HCEC 1CT (cell line): ENCODE measurements at regions not wholly inside any gene's neighbourhood (a gene's known extent, or its start where the extent isn't known, plus 50 kb on each side); places are given as distances from the start of the nearest gene placed in this dataset.
A peak's percentile ranks its signal among the peaks of the same experiment; 100 is the strongest.

Source experiments
- DNase-seq: peaks from one replicate; pipeline ENCODE4 v3.0.0-alpha.2; 2017

DNA sequence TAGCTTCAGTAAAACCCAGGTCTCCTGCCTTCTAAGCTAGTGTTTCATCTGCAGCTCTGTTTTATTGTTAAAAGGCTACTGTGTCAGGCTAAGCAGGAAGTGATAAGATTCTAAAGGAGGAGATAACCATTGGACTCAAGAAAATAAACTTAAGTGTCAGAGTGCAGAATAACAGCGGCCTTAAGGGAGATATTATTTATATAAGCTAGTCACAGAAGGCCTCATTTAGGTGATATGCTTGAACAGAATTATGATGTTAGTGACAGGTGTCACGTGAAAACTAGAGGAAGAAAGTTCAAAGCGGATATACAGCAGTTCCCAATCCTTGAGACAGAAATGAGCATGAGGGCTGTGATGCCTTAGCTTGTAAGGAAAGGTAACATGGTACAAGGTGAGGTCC, 373.4 kb downstream of the FOXG1 start:
- no peak for DNase-seq

DNA sequence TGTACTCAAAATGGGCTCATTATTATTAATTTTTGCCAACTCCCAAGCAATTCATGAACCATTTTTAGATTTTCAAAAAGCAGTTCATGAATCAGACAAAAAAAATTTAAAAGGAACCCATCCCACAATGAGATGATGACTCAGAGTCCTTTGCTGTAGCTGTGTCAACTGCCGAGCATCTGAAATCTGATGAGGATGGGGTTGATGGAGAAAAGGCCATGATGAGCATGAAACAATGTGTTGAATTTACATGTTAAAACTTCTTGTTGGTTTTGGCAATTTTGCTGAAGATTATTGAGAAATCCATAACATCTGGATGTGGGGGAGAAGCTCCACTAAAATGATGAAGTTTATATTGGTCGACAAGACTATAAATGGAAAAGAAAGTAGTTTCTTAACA, 378.0 kb downstream of the FOXG1 start:
- DNase-seq: peak; percentile 96

DNA sequence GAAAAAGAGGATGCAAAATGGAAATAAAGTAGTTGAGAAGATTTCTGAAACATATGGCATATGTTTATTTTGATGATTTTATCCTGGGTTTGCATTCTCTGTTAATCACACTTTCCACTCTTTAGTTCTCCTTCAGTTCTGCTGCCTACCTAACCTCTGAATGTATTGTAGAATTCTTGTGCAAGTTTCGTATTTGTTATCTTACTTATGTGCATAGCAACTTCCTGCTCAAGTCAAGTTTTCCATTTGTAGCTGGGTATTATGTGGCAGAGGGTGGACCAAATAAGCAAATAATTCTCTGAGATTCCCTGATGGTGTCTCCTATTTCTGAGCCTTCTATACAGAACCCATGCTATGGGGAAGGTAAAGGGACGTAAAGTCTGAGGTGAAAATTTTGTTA, 381.6 kb downstream of the FOXG1 start:
- DNase-seq: no peak

DNA sequence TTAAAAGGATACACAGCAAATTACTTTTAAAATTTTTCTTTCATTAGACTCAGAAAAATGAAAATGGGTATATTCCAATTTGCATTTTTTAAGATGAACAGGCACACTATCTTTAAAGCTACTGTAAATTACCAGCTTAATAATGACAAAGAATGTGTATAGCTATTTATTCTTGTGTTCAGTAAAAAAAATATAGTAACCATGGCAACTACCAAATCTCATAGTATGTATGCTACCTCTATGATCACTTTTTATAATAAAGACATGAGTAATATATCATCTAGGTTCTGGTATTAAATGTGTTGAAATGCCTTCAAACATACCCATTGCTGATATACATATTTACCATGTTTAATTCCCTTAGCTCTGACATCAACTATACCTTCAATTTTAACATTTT, 383.2 kb downstream of the FOXG1 start:
- DNase-seq: no peak

DNA sequence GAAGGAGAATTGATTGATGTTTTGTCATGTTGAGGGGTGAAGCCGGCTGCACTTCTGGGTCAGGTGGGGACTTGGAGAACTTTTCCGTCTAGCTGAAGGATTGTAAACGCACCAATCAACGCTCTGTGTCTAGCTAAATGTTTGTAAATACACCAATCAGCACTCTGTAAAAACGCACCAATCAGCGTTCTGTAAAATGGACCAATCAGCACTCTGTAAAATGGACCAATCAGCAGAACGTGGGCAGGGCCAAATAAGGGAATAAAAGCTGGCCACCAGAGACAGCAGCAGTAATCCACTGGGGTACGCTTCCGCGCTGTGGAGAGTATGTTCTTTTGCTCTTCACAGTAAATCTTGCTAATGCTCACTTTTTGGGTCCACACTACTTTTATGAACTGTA, 384.1 kb downstream of the FOXG1 start:
- no peak for DNase-seq

DNA sequence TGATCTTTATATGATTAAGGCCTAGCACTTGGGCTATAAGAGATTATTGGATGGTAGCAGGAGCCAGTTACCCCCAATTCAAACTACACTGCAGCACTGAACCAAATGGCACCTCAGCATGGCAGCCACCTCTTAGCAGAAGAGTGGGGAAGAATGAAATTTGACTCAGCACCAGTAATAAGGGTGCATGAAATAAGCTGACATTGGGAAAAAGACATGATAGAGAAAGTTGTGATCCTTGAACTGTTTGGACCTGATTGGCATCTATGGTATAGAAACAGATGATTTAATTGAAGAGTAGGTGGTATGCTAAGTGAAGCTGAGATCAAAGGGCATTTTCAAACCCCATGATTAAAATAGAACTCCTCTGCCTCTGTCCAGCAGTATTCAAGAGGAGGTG, 389.5 kb downstream of the FOXG1 start:
- DNase-seq: no peak

DNA sequence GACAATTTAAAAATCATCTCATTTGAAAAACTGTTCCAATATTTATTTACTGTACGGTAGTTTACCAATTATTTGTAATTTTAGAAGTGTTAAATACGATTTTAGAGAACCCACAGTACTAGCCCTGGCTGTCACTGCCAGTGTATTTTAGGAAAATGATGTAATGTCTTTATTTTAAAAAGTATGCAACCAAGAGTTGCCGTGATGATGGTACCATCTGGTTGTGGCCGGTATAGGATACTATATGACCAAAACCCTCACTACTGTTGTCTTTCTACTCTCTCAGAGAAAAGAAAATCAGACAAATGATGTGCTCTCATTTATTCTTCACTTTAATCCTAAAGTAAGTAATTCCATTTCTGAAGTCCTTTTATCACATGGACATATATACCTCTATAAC, 395.0 kb downstream of the FOXG1 start:
- no peak for DNase-seq

DNA sequence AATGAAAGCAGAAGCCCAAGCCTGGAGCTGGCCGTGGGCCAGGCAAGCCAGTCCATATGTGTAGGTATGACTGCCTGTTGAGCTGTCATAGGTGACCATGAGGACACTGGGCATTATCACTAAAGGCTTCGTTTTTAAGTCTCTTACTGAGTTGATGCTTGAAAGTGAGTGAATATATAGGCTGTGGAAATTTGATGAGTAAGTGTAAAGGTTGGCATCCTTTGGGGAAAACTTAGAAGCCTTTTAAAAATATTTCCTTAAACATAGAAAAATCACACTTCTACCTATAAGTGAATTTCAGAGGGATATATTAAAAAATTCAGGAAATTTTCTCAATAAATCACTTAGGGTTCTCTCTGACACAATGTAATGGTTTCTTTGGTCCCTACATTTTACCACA, 396.5 kb downstream of the FOXG1 start:
- no peak for DNase-seq

DNA sequence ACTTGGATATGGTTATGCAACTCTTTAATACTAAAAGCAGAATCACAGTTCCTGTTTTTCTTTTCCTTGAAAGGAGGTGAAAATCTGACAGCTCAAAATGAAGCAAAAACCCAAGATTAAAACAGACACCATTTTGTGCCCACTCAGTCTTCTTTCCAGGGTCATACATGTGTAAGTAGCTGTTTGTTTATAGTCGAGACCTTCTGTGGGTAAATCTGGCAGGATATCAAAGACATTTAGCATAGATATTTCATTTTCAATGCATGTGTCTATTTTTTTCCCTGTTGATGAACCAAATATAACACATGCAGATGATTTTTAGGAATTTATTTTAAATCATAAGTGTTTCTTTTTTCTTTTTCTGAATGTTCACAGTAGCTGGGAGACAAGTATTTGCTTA, 398.8 kb downstream of the FOXG1 start:
- DNase-seq: no peak

DNA sequence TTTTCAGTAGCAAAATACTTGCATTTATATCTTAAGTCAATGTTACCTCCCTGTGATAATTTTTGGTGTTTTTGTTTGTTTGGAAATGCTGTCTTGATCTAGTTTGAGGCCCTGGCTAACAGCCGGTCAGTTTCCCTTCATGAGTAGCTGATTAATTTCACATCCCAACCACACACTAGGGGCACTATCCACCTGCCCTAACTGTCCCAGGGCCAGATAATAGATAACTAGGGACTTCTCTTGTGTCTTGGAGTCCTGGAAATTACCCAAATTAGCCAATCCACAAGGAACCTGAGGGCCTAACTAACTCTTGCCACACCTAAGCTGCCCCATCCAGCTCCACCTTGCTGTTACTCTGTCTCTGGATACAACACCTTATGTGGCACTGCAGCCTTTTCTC, 399.9 kb downstream of the FOXG1 start:
- DNase-seq: no peak

DNA sequence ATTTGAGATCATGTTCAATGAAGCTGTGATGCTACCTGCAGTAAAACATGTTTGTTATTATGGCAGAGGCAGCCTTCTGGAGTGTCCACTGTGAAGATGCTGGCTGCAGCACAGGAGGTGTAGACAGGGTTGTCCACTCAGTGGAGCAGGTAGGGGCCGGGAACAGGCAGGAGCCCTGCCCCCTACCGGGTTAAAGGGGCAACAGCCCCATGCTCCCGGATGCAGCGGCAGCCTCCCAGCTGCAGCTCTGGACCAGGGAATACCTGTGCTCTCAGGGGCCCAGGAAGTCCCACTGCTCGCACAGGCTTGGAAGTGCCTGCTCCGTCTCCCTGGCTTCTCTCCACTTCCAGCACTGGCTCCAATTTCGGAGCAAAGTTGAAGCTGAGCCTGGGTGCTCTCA, 401.6 kb downstream of the FOXG1 start:
- no peak for DNase-seq

DNA sequence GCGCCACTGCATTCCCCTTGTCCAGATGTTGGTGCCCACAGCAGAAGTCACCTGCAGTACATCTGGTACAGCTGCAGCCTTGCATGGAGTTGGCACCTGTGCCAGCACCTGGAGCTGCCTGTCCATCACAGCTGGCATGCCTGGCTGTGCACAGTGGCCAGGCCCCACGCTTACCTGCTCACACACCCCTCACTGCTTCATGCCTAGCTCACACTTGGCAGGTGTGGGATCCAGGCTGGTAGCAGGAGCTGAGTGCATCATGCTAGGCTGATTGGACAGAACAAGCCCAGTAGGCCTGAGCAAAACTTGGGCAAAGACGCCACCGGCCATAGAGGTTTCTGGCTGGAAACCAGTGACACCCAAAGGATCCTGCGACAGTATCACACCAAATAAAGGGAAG, 402.8 kb downstream of the FOXG1 start:
- DNase-seq: no peak

DNA sequence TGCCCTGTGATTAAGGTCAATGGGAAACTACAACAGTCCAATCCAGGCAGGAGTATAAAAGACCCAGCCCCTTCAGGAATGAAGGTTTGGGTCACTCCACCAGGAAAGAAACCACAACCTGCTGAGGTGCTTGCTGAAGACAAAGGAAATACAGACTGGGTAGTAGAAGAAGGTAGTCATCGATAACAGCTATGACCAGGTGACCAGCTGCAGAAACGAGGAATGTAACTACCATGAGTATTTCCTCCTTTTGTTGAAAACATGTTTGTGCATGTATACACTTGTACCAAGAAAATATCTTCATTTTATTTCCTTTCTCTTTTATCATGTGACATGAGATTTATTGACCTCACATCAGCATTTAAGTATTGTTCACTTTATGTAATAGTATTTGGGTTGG, 409.1 kb downstream of the FOXG1 start:
- no peak for DNase-seq

DNA sequence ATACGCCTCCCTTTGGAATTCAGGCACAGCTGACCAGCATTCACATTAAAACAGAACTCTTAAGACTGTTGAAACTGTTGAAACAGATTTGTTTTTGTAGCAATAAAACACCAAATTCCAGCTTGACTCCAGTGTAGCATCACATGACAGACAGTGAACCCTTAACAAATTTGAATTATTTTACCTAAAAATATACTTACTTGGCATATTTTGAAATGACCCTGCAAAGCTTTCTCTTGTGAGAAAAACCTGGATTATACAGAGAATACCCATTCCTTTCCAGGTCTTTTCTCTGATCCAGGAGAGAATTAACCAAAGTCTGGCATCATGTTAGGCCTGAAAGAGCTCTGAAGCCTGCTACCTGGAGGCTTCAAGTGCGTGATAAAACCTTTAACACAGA, 410.3 kb downstream of the FOXG1 start:
- DNase-seq: no peak

DNA sequence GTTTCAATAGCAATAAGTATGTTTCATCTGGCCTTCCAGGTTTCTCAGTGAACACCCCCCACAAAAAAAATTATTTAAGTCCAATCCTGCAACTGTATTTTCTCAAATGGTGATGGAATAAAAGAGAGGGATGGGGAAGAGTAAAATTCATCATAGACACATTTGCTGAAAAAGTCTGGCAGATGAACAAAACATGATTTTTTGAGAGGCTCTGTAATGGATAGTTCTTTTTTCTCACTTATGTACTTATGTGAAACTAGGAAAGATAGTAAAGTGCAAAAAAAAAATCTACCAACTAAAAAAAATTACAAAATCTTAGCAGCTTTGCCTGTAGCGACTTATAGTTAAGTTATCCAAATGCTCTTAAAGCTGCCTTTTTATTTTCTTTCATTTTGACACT, 412.4 kb downstream of the FOXG1 start:
- DNase-seq: no peak

DNA sequence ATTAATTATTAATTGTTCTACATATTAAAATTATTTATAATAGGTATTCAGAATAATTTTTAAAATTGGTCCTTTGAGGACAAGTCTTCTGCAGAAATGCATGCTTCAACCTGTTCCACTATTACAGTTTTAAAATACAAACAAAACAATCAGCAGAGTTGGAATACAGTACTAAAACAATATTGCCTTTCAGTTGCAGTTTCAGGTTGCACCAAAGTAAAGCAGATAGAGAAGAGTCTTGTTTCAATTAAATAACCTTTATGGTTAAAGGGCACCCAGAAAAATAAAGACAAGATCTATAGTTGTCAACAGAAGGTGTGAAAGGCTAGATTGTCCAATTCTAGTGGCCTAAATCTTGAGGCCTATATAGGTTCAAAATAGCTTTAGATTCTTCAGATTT, 424.5 kb downstream of the FOXG1 start:
- no peak for DNase-seq

DNA sequence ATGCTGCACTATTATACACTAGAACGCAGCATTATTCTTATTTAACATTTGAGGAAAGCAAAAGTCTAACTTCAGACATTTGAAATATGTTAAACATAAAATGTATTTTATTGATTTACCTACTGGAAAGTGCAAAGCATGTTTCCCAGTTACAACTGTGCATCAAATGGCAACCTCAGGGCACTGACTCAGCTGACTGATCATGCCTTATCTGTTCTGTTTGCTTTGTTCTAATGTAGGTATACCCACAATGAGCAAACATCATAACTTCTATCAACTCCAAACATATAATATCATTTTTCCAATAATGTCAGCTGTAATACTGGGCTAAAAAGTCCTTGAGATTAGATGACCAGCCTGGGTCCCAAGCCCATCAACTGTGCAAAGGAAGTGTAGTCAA, 431.0 kb downstream of the FOXG1 start:
- DNase-seq: no peak

DNA sequence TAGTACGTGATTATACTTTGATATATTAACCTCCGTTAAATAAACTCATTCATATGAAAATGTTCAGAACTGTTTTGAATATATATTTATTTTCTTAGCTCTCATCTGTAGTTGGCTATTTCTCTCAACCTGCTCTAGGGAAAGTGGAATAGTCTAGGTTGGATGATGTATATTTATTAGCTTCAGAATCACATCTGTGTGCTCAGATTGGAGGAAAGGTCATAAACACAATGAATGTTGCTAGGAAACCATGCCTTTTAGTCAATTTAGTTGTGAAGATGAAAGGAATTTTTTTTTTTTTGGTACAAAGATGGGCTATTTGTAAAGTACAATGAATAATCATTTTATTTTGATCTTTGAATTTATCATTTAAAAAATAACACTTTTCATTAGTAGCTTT, 439.1 kb downstream of the FOXG1 start:
- no peak for DNase-seq

DNA sequence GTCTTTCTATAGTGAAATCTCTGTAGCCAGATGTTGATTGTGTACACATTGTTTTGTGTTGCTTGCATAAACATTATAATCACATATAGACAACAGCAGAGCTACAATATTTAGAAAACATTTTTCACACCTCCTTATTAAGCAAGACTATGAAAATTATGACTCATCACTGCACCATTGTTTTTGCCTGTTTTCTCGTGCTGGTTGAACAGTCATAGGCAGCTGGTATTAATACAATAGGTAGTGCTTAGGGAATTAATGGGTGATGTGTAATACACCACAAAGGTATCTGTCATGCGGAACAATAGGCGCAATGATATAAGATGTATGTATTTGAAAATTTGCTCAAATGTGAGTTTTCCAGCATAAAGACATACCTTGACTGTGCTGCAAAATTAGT, 449.3 kb downstream of the FOXG1 start:
- DNase-seq: peak; percentile 6

DNA sequence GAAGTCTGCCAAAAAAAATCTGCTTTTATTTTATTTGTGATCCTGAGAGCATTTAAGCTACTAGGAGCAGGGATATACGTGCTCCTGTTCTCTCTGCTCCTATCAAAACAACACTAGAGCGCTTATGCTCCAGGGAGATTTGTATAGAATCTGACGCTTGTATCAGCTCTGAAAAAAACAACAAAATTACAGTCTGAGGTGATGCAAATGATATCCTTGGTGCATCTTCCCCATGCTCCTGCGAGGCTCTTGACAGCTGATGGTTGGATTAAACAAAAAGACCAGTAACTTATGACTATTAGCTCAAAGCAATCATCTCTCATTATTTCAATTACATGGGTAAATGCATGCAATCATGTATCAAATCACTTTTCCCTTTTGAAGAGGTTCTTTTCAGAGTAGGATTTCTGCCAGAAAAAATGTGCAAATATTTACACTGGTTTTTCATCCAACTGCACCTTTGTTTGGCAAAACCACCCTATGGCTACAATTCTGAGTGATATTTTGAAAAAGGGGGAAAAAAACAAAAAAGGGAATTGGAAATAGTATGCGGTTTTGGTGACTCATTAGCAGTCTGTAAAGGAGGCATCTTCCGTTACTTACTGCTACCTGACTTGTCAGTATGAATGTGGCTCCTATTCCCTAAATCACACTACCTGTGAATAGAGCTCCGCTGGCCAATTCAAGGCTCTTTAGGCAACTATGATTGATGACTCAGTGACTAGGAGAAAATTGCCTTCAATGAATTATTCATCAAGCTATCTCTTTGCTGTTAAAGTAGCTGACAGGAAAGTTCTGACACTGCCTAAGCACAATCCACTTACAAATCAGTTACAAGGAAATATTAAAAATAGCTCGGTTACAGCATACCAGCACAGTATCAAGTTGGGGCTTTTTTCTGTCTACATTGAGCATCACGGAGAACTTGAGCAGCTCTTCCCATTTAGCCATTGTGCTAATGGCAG, 450.0 kb downstream of the FOXG1 start:
- DNase-seq: no peak

DNA sequence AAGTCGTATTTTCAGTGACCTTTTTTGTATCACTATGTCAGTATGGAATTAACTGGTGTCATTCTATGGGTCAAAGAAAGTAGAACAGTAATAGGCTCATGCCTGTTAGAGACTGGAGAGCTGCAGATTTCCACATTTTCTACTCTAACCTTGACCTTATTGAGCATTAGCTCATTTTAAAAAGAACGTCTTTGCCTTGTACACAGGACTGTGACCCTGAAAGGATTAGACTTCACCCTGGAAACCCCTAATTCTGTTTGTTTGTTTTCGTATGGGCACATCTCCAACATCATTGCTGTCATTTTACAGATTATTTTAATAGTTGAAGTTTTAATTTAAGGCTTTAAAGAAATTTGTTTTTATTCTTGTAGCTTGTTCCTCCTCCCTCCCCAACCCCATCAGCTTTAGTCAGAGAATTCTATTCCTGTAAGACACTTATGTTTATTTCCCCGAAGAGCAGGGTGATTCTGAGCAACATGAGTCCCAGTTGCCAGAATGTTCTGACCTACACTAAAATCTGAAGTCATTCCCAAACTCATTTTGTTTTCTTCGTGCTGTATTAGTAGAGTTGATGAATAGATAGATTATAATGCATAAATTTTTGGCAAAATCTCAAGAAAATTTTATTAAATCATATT, 451.3 kb downstream of the FOXG1 start:
- DNase-seq: no peak

DNA sequence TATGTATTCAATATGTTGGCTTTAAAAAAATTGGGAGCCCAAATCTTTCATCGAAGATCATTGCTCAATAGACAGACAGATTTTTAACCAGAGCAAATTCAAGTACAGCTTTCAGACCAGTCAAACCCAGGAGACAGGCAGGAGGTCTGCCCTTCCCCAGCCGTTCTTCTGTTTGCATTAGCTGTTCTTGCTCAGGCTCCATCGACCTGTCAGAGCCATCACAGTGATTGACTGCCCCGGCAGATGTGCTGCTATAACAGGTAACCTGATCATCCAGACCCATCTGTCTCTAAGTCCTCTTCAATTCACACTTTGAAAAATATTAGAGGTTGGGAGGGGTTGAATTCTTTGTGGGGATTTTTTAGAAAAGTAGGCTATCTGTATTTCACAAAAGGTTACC, 453.5 kb downstream of the FOXG1 start:
- DNase-seq: no peak

DNA sequence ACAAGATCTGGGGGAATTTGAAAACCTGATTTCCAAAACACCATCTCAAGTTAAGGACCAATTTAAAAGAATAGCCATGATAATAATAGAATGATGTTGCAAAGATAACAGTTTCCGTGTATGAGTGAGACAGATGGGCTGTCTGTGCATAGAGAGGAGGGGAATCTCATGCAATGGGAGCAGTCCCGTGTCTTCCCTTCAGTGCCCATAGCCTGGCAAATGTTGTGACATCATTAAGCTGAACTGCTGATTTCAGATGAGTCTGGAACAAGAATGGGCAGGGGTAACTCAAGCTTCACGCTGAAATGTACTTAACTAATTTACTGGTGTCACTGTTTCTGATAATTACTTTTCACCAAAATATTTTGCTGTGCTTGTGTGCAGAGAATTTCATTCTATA, 454.0 kb downstream of the FOXG1 start:
- DNase-seq: no peak

DNA sequence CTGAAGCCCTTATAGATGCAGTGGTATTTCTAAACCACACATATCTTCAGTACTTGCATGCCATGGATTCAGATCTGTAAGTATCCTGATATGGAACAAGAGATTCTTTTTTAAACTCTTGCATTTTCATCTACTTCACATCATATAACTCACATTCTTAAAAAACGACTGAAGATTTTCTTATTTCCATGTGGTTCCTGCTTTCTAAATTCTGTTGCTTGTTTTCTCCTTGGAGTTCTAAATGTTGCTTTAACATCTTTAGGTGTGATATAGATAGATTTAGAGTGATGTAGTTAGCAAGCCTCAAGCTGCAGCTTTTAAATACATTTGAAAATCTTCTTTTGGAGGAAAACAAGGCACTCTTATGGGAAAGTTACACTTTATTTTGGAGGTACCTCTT, 455.4 kb downstream of the FOXG1 start:
- no peak for DNase-seq
